ENCODE measurements at regions not wholly inside any gene's neighbourhood (a gene's known extent, or its start where the extent isn't known, plus 50 kb on each side); places are given as distances from the start of the nearest gene placed in this dataset.
"Not testable (repeated sequence)": the region's sequence is repeated elsewhere in the genome, so short reads cannot be mapped to it uniquely, and the experiment has no call there.

DNA sequence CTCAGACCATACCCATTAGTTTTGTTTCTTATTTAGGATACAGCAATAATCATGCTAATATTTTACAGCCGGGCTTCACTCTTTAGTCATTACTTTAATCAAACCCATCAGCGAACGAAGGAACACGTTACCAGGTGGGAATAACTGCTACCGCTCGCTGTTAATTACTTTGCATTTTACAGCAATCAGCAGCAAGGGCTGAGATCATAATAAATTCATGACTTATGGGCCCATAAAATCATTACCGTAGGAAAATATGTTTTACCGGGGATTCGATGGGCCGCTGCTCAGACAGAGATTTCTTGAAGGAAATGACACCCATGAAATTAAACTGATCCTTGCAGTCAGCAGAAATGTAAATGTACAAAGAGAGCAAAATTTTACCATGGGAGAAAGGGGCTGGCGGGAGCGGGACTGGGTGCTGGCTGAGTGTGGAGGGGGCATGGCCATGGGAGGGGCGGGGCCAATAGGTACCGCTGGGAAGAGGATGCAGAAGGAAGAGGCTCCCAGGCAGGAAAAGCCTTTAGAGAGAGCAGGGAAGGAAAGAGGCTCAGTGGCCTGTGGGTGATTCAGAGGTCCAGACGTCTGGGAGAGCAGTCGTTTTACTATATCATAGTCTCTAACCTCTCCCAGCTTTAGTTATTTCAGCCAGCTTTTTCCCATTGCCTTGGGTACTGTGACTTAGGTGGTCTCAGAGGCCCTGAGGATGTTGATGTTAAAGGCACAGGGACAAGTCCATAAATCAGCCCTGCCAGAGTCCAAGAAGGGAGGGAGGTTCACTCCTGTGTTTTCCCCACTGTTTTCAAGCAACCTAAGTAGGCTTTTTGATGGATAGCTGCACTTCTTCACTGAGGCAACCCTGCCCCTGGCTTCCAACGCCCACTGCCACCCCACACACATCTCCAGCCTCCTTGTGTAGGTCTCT is 258.9 kb downstream of the SEC16B start:
- DNase-seq: peak; percentile 34

DNA sequence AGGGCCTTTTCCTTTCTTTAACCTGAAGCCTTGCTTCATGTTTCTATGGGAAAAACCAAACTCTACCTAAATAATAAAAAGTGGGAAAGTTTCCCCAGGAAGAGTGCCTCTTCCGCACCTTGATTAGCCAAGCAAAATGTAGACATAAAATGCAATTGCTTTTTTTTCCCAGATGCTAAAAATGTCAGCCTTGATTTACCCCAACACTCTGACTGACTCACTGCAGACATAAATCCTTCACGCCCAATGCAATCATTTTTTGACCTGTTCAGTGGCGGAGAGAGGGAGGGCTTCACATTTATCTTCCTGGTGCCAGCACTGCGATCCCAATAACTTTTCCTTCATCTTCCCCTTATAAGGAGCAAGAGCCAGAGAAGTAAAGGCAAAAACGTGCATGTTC is 261.5 kb downstream of the SEC16B start:
- no peak for DNase-seq

DNA sequence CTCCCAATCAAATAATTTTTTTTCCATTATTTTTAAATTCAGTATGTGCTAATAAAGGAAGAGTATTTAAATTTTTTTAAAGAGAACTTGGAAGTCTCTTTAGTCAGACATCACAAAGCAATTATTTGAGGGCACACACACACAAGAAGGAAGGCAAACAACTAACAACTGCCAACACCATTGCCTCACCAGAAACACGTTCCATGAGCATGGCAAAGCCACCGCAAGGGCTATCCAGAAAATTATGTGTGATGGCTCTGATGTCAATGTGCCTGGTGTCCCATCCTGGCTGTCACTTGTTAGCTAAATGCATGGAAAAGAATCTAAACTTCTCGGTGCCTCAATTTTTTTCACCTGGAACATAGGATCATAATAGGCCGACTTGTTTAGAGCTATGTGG is 262.9 kb downstream of the SEC16B start:
- DNase-seq: no peak

DNA sequence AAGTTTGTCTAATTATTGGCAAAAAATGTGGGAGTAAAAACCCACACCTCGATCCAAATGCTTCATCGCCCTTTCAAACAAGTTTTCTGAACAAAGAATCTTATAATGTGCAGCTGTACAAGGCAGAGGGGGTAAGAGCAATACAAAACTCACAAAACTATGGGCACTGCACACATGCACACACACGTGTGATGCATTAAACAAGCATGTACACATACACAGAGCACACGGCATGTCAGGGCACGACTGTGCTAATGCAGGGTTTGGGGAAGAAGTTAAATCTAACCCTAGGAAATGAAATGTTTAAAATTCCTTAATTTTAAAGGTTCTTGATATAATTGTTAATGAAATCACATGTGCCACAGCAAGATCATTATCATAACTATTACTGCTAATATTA is 264.0 kb downstream of the SEC16B start:
- DNase-seq: no peak

DNA sequence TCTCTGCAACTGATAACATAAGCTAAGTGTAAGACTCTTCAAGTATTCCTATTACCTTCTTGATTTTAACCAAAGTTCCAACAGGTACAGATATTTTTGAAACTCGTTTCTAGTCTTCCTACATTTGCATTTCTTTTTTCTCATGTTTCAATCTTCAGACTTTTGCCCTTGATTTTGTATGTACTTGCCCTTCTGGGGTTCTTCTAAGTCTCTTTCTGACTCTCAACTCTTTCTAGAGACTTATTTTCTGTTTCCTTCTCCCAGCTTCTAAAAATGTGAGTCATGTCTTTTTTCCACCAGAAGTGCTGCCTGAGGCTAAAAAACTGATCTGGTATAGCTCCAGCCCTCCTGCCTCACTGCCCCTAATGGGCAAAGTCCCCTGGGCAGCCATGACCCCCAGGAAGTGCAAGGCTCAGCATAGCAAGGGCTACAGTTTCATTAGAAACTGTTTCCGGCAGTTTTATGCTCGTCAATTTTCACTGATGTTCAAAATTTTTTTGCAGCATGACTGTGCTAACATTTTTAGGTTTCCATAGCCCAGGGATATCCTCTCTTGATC is 265.9 kb downstream of the SEC16B start:
- DNase-seq: no peak

DNA sequence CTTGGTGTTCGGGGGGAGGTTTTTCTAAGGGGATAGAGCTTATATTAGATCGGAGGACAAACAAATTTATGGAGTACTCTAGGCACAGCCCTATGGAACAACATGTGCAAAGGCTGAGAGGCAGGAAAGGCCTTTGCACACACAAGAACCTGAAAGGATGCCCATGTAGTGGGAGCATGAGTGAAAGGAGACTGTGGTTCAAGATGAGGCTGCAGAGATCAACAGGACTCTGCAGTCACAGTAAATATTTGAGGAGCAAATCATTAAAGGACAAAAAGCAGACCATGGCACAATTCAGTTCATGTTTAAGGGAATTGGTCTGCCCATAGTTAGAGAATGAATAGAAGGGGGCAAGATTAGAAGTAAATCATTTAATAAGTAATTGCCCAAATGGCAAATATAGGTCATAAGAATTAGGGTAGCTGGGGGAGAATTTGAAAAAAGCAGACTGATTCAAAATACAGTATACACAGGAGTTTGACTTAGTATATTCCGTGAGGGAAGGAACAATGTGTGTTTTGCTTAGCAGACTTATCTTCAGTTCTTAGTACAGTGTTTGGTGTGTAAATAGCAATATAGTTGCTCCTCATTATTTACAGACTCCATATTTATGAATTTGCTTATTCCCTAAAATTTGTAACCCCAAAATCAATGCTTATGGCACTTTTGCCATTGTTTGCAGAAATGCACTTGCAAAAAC is 268.1 kb downstream of the SEC16B start:
- DNase-seq: no peak

DNA sequence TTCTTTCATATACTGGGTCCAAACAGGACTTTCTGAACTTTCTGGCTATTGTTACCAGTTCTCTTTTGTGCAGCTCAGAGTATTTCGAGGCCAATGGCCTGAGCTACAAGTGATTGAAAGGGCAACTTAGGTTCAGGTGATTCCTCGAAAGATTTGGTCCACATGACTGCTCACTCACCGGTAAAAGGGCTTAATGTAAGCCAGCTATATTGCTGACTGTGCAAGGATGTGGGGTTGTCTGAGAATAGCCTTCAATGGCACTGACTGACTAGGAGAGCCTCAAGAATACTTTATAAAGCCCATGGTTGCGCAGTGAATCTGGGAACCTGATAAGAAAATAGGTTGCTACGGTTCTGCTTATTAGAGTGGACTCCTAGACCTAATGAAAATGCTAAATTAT is 269.0 kb downstream of the SEC16B start:
- DNase-seq: no peak

- DNase-seq: no peak
These were observed 278.9 kb downstream of the SEC16B start for GRCh38 chr1:177690996-177691395.

DNA sequence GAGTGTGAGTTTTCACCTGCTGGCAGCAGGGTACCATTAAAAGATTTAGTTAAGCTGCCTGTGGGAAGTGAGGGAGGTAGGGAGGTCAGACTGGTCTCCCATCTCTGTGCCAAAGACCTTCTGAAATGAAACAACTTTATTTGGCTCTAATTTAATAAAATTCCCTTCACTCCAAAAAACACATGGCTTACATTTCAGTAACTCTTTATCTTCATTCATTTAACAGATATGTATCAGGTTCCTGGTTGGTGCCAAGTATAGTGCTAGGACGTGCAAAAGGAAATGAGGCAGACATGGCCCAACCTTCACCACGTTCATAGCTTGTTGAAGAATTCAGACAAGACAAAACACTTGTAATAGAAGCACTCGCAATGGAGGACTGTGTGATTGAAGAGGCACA is 282.3 kb downstream of the SEC16B start:
- no peak for DNase-seq

DNA sequence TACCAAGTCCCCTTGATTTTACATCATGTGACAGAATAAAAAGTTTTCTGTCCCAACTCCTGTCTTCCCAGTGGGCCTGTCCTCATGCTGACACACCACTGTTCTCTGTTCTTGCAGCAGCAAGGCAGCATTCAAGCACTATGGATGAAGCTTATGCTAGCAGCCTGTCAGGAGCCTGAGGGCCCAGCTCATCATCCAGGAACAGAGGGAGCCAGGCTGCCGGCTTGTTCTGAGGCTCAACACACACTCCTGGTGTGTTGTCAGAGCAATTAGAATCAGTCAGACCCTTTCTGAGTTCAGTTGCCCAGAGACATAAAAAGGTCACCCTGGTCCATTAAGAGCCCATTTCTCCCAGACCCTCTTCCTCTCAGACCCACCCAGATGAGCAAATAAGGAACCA is 282.9 kb downstream of the SEC16B start:
- DNase-seq: no peak

DNA sequence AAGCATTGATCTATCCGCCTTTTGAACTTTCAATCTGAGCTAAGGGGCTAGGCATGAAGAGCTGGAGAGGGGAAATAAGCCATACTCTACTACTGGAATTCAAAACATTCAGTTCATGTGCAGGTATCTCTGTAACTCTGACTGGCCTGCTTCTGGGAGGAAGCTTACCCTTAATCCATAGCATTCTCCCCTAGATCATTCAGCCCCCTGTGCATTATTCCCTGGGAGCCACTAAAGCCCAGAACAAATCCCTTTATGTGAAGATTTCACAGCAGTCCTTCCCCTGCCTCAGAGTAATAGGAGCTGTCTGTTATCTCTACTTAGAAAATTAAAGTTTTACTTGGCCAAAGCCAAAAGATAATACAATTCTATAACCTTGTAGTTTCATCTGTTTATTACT is 300.7 kb downstream of the SEC16B start:
- no peak for DNase-seq

- no peak for DNase-seq
These were observed 303.9 kb downstream of the SEC16B start for GRCh38 chr1:177665935-177666334.

GRCh38 chr1:177664742-177665141 is 305.1 kb downstream of the SEC16B start:
- DNase-seq: not testable (repeated sequence)

GRCh38 chr1:177660188-177660587 is 309.7 kb downstream of the SEC16B start:
- no peak for DNase-seq

DNA sequence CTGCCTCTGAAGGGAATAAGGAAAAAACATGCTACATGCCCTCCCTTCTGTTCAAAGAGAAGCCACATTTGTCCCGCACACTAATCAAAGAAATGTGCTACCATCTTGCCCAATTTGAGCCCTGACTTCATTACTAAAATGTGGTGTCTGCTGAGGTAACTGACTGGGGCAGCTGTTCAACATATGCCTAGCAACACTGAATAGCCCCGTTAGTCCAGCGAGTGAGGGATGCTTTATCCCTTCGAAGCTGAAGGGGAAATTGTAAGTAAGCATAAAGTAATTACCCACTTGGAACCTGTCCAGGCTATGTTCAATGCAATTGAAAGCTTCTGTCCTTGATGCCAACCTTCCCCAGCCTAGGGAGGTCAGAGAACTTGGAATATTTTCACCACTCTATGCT is 310.6 kb downstream of the SEC16B start:
- no peak for DNase-seq

GRCh38 chr1:177656598-177656997 is 313.3 kb downstream of the SEC16B start:
- DNase-seq: no peak

DNA sequence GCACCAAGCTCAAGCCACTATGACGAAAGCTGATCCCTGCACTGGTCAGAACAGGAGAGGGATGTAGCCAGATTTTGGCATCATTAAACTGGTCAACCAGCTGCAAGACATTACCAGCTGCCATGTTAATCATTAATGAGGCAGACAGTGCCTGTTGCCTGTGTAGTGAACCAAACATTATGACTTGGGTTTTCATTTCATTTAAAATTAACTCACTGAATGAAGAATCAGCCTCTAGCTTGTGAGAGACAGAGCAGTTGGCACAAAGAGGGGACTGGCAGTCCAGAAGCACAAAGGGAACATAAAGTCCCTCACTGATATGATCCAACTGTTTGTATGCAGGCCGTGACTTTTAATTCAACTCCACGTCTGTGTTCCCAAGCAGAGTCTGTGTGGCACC is 318.9 kb downstream of the SEC16B start:
- DNase-seq: peak; percentile 52

DNA sequence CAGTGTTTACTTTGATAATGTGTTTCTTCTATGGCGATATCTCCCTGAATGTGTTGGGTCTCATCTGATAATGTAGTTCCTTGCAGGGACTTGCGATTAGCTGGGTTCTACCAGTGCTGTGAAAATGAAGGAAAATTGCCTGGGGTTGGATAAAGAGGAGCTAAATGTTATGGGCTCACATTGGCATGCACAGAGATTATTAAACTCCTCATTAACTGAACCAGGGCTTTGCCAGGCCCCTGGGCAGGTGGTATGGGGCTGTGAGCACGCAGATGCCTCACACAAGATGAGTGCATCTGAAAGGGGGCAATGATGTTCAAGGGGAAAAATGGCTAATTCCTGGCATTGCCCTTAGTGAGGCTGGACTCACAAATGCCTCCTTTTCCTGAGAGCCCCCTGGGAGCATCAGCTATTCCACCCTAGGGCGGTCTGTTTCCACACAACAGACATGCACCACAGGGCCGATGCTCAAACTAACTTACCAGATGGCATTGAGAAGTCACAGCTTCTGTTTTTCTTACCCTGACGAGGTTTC is 321.1 kb downstream of the SEC16B start:
- no peak for DNase-seq

DNA sequence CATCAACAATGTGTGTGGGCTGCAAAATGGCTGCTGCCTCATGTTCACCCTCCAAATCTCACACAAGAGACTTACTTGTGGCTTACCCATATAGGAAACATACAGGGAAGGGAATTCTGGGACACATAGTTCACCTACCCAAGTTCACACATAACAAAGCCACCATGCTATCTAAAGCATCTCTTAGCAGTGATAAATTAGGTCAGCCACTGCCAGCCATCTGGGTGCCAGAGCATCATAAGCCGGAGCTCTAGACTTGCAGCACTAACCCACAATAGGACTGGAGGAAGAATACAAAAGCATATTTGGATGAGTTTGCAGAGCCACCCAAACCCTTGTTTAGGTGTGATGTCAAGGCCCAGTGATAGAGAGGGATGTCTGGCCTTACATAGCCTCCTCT is 321.7 kb downstream of the SEC16B start:
- DNase-seq: no peak

- no peak for DNase-seq
These were observed 322.8 kb downstream of the SEC16B start for GRCh38 chr1:177646757-177647730.

DNA sequence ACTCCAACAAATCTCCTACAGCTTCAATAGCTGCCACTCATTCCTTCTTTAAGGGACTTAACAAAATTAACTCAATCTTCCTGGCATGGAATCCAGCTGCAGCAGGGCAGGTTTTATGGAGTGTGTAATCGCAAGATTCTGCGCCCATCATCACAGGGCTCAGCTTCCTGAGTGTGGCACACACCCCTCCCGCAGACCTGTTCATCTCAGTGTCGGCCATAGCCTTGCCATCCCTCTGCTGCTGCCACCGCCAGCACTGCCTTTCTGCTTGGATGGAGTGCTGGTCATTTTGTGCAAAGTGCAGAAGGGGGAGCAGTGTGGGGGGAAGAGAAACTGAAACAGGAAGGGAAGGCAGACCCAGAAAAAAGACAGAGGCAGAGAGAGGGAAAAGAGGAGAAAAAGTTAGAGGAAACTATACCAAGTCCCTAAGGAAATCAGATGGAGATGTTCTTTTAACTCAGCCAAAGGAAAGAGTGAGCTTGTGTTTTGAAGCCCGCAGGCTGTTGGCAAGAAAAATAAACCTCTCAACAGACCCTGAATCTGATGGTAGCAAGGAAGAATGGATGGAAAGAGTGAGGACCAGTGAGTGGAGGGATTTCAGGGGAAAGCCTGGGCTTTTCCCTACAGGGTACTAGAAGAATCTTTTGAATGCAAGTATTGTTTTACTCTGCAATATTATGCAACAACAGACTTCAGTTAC is 324.2 kb downstream of the SEC16B start:
- peak; percentile 57 for DNase-seq
